Right atrium auricular region (tissue), 2 donors: ENCODE measurements at regions not wholly inside any gene's neighbourhood (a gene's known extent, or its start where the extent isn't known, plus 50 kb on each side); places are given as distances from the start of the nearest gene placed in this dataset.

ENCODE experiments used
- DNase-seq: peaks from one replicate; pipeline ENCODE4 v3.0.0-alpha.2; 2019; ENCODE audit warnings: low spot score
- H3K27ac ChIP-seq, 2 donors: fragments of 200-600 bp; sonication (generic); 1 replicate in 1 of 2; 2 replicates in 1 of 2; pipeline ENCODE4 v1.5.1; 2016 to 2019
- H3K27me3 ChIP-seq, 2 donors: fragments of 200-600 bp; sonication (generic); one replicate each; pipeline versions ENCODE4 v1.5.1 to v1.6.0; 2017 to 2019
- H3K36me3 ChIP-seq: fragments of 200-600 bp; sonication (generic); one replicate; pipeline ENCODE4 v1.5.1; 2016
- H3K4me1 ChIP-seq, 2 donors: fragments of 200-600 bp; sonication (generic); one replicate each; pipeline versions ENCODE4 v1.5.1 to v1.6.0; 2017 to 2019
- H3K4me3 ChIP-seq, 2 donors: fragments of 200-600 bp; sonication (generic); 1 replicate in 1 of 2; 2 replicates in 1 of 2; pipeline ENCODE4 v1.5.1; 2017 to 2019; ENCODE audit warnings: mild to moderate bottlenecking in 1 of 2, moderate library complexity in 1 of 2
- H3K9me3 ChIP-seq, 2 donors: fragments of 200-600 bp; sonication (generic); one replicate each; pipeline ENCODE4 v1.5.1; 2019
- TF ChIP-seq, protein P1 (sequence below), 2 donors: fragments of 200-600 bp; sonication (generic); IDR thresholded peaks; one replicate each; pipeline ENCODE4 v1.5.1; 2019; ENCODE audit warnings: antibody characterized with exemption in 2 of 2

DNA sequence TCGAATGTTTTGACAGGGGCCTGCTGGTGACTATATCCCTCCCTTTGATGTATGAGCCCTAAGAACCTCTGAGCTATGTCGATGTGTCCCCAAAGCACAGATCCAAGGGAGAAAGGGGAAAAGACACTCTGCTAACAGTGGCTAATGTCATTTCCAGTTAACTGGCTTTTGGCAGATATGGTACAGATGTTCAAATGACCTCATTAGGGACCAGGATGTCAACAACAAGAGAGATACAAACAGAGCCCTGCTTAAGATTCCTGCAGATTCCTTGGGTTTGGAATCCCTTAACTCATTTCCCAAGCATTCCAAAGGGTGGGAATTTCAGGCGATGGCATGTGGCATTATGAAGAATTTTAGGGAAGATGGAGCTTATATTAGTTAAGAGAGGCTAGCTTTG, 517.3 kb downstream of the SOX6 start:
- H3K4me1 ChIP-seq: peaks cover 0 to 25% of the 10 kb centered on the region in 2 donors
- no peak overlapping the region for H3K4me3 ChIP-seq
- DNase-seq: no peak
- H3K36me3 ChIP-seq: no peaks in the 10 kb centered on the region
- H3K9me3 ChIP-seq: no peaks in the 10 kb centered on the region
- H3K27me3 ChIP-seq: no peaks in the 10 kb centered on the region
- TF ChIP-seq, protein P1, sequence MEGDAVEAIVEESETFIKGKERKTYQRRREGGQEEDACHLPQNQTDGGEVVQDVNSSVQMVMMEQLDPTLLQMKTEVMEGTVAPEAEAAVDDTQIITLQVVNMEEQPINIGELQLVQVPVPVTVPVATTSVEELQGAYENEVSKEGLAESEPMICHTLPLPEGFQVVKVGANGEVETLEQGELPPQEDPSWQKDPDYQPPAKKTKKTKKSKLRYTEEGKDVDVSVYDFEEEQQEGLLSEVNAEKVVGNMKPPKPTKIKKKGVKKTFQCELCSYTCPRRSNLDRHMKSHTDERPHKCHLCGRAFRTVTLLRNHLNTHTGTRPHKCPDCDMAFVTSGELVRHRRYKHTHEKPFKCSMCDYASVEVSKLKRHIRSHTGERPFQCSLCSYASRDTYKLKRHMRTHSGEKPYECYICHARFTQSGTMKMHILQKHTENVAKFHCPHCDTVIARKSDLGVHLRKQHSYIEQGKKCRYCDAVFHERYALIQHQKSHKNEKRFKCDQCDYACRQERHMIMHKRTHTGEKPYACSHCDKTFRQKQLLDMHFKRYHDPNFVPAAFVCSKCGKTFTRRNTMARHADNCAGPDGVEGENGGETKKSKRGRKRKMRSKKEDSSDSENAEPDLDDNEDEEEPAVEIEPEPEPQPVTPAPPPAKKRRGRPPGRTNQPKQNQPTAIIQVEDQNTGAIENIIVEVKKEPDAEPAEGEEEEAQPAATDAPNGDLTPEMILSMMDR (IDR thresholded peaks at IDR 0.05): no peak
- H3K27ac ChIP-seq: no peak overlapping the region

DNA sequence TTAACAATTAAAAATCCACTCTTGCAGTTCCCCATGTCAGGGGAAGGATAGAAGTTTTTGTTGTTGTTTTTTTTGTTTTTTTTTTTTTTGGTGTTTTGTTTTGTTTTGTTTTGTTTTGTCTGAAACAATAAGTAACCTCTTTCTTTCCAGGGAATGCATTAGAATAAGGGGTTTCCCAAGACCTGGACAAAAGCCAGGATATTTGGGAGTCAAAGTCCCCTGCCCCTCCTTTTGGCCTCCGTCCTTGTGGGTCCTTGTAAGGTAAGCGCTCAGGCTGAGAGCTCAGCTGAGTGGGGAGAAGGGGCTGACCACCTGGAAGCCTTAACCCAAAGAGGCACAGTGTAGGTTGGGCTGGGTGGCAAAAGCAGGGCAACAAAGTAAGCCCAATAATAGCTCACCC, 515.4 kb downstream of the SOX6 start:
- no peaks in the 10 kb centered on the region for H3K36me3 ChIP-seq
- no peak overlapping the region for H3K4me3 ChIP-seq
- no peaks in the 10 kb centered on the region for H3K9me3 ChIP-seq
- H3K27me3 ChIP-seq: no peaks in the 10 kb centered on the region
- peaks cover 0 to 25% of the 10 kb centered on the region in 2 donors for H3K4me1 ChIP-seq
- no peak overlapping the region for H3K27ac ChIP-seq
- TF ChIP-seq, protein P1 (IDR thresholded peaks at IDR 0.05): no peak
- no peak for DNase-seq

DNA sequence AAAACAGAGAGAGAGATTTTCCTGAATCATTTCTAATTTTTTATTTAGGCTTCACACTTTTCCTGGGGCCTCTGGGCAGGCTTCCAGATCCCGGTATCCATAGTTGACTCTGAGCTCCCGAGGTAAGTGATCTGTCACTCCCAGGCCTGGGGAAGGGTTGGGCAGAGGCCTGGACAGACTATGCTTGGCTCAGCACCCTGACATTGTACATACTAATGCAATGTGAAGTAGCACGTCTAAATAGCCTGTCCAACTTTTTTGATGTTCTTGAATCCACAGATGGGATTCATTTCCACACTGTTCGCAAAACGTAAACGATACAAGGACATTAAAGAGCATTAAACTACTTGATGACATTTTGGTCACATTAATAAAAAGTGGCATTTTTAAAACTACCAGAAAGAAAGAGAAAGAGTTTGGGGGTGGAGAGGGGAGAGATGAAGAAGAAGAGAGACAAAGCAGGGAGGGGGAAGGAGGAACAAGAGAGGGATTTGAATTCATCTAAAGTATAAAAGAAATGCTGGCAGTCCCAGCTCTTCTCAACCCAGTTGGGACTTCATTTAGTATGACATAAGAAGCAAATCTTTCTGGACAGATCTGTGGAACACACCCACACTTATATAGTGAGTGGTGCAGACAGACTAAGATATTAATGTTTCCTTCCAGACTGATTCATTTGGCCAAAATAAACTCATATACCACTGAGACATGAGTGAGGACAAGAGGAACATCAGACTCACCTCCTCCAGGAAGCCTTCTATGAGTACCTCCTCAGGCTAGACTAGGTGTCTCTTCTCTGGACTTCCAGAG, 514.2 kb downstream of the SOX6 start:
- Histone ChIP-seq H3K4me1 (peaks cover 0 to 25% of the 10 kb centered on the region in 2 donors), H3K9me3 (no peaks in the 10 kb centered on the region), H3K27me3 (no peaks in the 10 kb centered on the region), H3K27ac (no peak overlapping the region), H3K36me3 (no peaks in the 10 kb centered on the region), H3K4me3 (no peak overlapping the region)
- DNase-seq: no peak
- TF ChIP-seq, protein P1 (IDR thresholded peaks at IDR 0.05): no peak

DNA sequence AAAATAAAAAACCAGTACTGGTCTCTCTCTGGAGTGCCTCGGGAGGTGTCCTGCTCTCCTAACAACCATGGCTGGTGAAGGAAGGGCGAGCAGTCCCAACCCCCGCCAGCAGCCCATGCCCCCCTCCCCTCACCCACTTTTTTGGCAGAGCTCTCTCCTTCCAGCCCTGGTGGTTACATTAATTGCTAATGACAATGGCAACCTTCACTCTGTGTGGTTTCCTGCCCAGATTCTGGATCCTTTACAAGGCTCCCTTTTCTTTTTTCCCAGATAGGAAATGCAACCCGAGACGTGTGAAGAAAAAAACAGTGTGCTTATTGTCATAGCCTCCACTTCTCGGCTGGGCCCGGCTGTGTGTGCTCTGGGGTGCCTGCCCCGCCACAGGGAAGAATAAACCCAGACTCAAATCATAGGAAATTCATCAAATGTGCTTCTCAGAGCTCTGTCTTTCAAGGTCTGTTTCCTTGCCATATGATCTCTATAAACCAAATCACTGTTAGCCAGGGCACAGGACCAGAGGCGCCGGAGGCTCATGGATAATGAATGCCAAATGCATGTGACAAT, 513.0 kb downstream of the SOX6 start:
- no peaks in the 10 kb centered on the region for H3K9me3 ChIP-seq
- H3K4me3 ChIP-seq: no peak overlapping the region
- DNase-seq: no peak
- no peaks in the 10 kb centered on the region for H3K27me3 ChIP-seq
- H3K36me3 ChIP-seq: no peaks in the 10 kb centered on the region
- H3K4me1 ChIP-seq: peaks cover 0 to 25% of the 10 kb centered on the region in 2 donors
- H3K27ac ChIP-seq: peak overlapping the region in 1 of 2 donors; percentile 21
- TF ChIP-seq, protein P1 (IDR thresholded peaks at IDR 0.05): no peak

DNA sequence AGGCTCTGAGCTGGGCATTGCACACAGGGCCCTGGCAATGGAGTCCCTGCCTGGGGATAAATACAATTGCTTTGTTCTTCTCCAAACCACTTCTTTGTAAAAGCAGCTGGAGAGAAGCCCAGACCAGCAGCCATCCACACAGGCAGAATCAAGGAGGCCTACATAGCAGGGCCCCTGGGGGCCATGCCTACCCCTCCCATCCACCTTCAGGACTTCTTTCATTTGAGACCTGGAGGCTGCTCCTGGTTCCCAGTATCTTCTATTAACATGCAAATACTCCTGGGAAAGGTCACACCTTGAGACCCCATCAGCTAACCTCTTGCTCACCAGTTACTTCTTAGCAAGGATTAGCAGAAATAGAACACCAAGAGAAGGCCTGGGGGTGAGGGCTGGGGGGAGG, 511.1 kb downstream of the SOX6 start:
- Histone ChIP-seq H3K4me1 (peaks cover 0 to 38% of the 10 kb centered on the region in 2 donors), H3K27ac (no peak overlapping the region), H3K4me3 (no peak overlapping the region), H3K9me3 (no peaks in the 10 kb centered on the region), H3K36me3 (no peaks in the 10 kb centered on the region), H3K27me3 (no peaks in the 10 kb centered on the region)
- no peak for DNase-seq
- TF ChIP-seq, protein P1 (IDR thresholded peaks at IDR 0.05): no peak
